IPS-18c (cell line): ENCODE measurements at regions not wholly inside any gene's neighbourhood (a gene's known extent, or its start where the extent isn't known, plus 50 kb on each side); places are given as distances from the start of the nearest gene placed in this dataset.
"Not testable (repeated sequence)": the region's sequence is repeated elsewhere in the genome, so short reads cannot be mapped to it uniquely, and the experiment has no call there.

Source experiments
- H3K4me3 ChIP-seq: 2 replicates; pipeline ENCODE4 v1.7.0; 2013; ENCODE audit warnings: low read depth, mild to moderate bottlenecking, low read length, moderate library complexity; ENCODE audit not compliant: insufficient read depth
- H3K9me3 ChIP-seq: one replicate; pipeline ENCODE4 v1.6.1; 2013; ENCODE audit warnings: mild to moderate bottlenecking, low read length, moderate library complexity; ENCODE audit not compliant: control insufficient read depth, insufficient read depth

DNA sequence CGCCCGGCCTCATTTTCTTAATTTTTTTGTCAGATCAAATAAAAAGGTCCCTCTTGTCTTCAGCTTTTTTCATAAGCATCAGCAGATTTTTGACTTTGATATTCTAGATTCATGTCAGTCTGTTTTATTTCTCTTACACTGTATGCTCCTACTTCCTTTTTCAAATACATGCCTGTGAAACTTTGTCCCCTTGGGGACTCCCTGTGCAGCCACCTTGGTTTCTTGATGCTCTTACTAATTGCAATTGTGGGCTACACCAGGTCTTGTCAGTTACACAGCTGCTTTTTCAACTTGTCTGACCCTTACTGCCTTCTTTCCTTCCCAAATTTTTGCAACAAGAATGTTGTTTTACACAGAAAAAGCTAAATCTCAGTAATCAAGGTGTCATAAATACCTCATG, 238.2 kb upstream of the KCNN2 start:
- H3K4me3 ChIP-seq: no peak overlapping the region

DNA sequence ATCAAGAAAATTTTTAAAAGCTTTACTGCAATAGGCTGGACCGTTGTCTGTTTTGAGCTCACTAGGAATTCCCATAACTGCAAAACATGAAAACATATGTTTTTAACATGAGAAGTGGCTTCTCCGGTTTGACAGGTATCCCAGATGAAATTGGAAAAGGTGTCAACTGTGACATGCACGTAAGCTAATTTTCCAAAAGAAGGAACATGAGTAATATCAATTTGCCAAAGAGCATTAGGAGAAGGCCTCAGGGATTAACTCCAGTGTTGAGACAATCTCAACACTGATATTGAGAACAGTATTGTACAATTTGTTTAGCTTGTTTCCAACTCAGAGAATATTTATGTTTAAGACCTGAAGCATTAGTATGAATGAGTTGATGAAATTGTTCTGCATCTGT, 215.5 kb upstream of the KCNN2 start:
- peaks cover 2% of the 10 kb centered on the region for H3K9me3 ChIP-seq
- no peak overlapping the region for H3K4me3 ChIP-seq

More for the DNA sequence above, 238.2 kb upstream of the KCNN2 start:
- no peaks in the 10 kb centered on the region for H3K9me3 ChIP-seq

DNA sequence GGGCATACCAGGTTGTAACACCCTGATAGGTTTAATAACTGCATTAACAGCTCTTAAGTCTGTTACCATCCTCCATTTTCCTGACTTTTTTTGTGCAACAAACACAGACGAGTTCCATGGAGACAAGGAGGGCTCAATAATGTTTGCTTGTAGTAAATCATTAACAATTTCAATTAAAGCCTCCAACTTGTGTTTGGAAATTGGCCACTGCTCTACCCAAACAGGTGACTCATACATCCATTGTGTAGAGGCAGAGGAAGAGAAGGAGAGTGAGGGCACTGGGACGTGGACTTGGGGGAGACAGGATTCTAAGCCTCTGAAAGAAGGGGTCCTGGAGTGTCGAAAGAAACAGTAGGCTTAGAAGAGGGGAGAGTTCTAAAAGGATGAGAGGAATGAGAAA, 213.6 kb upstream of the KCNN2 start:
- peaks cover 2% of the 10 kb centered on the region for H3K9me3 ChIP-seq
- no peak overlapping the region for H3K4me3 ChIP-seq

DNA sequence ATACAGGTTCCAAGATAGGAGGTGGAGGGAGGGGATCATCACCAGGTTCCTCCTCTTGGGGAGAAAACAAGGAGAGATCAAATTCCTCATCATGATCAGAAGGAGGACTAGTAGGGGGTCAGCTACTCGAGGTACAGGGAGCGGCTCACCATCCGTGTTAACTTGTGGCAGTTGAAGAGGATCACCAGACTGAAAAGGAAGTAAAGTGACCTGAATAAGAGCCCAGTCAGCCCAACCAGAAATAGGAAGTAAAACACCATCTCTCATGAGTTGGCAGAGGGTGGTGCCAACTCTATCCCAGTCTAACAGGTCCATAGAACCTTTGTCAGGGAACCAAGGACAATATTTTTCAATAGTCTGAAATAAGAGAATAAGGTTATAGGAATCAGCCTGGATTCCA, 213.1 kb upstream of the KCNN2 start:
- not testable (repeated sequence) for H3K9me3 ChIP-seq, H3K4me3 ChIP-seq

DNA sequence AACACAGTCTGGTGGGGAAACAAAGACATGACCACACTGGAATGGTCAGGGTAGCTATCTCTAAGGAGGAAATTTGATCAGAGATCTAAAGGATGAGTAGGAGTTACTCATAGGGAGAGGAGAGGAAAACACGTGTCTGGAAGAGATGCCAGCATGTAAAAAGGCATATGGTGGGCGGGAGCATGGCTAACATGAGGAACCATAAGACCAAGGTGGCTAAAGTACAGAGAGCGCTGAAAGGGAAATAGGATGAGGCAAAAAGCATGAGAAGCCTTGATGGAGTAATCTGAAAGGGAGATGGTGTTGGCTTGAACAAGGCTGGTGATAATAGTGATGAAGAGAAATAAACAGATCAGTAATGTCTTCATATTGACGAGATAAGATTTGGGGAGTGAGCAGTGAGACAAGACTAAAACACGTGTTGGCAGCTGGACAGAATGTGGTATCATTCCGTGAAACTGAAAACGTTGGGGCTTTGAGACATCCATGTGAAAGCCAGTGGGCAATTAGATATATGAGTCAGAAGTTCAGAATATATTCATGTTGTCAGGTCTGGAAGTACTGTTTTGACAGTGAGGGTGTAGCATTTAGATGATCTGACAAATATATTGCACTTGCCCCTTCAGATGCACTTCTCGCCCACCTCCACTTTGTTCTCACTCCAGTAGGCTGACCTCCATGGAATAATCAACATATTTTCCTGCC, 209.1 kb upstream of the KCNN2 start:
- no peak overlapping the region for H3K4me3 ChIP-seq
- peaks cover 4% of the 10 kb centered on the region for H3K9me3 ChIP-seq

DNA sequence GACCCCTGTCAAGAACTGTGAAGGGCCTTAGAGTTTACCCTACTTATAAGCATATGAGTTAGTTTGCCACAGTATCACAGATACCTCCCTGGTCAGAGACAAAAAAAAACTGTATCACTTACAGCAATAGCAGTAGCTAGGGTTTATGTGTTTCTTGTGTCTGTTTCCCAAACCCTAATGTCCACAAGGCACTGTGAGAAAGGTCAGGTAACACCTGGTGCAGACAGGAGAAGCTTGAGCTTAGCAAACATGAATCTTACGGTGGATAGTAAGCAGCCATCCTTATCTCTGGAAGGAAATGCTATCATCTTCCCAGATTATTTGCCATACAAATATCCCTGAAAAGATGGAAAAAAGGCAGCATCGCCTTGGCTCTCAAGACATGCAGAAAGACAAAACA, 208.5 kb upstream of the KCNN2 start:
- Histone ChIP-seq H3K9me3 (peaks cover 4% of the 10 kb centered on the region), H3K4me3 (no peak overlapping the region)

DNA sequence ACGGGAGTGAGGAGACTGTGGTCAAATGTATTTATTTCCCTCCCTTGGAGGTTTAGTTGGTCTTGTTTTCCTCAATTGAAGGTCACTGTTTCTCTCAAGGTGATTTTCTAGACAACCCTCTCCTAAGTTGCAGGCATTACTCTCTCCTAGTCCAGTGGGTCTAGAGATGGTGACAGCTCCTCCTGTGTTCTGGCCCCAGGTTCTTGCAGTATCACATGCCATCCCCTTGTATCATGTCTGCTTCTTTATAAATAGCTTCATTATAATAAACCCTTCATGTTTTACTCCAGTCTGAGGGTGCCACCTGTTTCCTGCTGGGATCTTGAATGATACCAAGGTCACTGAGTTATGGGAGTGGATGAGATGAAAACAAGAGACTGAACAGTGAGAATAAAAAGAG, 208.0 kb upstream of the KCNN2 start:
- Histone ChIP-seq H3K9me3 (peaks cover 4% of the 10 kb centered on the region), H3K4me3 (no peak overlapping the region)

DNA sequence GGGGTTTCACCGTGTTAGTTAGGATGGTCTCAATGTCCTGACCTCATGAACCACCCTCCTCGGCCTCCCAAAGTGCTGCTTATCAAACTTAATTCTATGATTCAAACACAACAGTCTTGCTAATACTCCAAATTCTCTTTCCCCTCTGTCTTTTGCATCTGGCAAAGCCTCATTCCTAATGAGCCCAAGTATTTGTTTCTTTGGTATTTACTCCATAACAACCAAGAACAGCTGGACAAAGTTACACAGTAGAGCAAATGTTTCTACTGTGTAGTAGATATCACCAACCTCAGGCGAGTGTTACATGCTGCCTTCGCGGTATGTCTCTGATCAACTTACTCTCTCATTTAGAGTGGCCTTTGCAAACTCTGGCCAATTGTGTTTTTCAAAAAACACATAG, 195.8 kb upstream of the KCNN2 start:
- Histone ChIP-seq H3K4me3 (no peak overlapping the region), H3K9me3 (peaks cover 6% of the 10 kb centered on the region)

DNA sequence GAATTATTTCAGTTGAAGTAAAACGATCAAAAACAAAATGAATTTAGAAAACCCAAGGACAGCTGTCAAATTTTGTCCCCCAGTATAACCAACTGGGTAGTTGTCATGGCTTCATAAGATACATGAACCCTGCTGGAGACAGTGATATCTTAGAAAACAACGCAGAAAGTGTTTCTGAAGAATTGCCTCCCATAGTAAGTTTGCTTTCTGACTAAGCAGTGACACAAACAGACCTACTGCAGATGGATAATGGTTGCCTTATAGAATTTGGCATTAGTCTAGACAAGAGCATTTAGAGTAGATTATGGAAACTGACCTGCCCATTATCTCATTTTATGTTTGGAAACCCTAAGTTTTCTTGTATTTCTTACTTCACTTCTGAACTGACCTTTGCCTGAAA, 187.7 kb upstream of the KCNN2 start:
- no peak overlapping the region for H3K4me3 ChIP-seq
- H3K9me3 ChIP-seq: no peaks in the 10 kb centered on the region

DNA sequence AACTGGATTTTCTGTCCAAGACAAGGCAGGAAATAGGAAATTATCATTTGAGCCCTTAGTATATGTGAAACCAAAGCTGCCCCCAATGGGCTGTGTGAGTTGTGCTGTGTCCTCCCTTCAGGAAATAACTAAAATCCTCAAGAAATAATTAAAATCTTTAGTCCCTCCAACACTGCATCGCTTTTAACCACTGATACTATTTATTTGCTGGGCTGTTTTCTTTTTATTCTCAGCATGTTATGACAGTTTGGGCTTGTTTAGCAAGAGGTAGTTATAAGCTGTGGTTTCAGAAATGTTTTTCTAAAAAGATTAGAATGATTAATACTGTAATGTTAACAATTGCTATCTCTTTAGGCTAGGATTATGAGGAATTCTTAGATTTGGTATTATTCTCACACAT, 187.0 kb upstream of the KCNN2 start:
- Histone ChIP-seq H3K9me3 (no peaks in the 10 kb centered on the region), H3K4me3 (no peak overlapping the region)

DNA sequence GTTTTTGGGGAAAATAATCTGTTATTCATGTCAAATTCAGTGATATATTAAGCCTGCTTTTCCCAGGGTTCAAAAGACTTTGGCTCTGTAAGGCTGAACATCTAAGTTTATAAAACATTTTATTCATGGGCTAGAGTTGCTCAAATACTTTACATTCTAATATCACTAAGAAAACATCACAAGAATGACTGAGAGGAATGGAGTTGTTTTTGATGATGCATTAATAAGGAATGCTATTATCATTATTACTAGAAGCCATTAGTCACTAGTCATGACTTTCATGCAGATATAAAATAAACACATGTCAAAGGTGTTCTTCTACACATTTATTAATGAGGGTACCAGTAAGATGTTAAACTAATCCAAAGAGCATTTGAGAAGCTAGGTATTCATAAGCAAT, 185.5 kb upstream of the KCNN2 start:
- Histone ChIP-seq H3K9me3 (no peaks in the 10 kb centered on the region), H3K4me3 (no peak overlapping the region)

DNA sequence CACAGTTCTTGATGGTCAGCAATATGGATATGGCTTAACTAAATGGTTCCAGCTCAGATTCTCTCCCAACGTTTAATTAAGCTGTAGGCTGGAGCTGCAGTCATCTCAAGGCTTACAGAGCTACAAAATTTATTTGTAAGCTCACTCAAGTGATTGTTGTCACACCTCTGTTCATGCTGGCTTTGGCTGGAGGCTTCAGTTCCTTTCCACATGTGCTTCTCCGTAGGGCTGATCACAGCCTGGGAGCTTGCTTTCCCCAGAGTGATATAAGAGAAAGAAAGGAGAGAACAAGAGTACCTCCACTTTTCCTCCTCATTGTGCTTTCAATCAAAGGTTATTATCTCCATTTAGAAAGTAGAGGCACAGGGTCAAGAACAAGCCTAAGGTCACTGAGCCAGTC, 182.7 kb upstream of the KCNN2 start:
- Histone ChIP-seq H3K4me3 (no peak overlapping the region), H3K9me3 (no peaks in the 10 kb centered on the region)

DNA sequence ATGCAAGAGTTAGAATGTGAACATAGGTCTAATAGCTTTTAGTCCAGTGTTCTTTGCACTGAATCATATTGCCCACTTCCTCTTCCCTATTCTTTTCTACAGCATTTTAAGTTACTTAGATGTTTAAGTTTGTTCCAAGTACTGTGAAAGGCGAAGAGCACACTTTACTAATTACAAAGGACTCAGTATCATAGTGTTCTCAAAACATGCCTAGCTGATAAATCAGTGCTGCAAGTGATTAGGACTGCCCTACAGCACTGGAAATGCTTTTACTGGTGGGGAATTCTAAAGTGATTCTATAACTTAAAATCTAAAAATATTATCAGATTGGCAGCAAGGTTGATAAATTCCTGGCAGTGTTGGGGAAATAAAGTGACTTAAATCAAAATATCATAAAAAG, 177.9 kb upstream of the KCNN2 start:
- no peak overlapping the region for H3K4me3 ChIP-seq

DNA sequence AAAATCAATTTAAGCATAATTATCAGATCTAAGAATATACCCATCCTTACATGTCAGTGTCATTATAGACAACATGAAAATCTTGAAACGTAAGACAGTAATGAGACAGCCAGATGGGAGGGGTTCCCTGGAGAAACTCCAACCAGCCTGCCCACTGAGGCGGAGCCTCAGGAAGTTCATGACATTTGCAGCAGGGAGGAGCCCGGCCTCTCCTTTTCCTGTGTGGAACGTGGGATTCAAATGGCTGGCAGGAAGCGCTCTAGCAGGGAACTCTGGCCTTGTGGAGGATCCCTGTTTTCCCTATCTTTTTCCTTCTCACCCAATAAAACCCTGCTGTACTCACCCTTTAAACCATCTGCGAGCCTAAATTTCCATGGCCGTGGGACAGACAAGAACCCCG, 176.6 kb upstream of the KCNN2 start:
- H3K9me3 ChIP-seq: no peaks in the 10 kb centered on the region
- no peak overlapping the region for H3K4me3 ChIP-seq

More for the DNA sequence above, 177.9 kb upstream of the KCNN2 start:
- H3K9me3 ChIP-seq: no peaks in the 10 kb centered on the region

DNA sequence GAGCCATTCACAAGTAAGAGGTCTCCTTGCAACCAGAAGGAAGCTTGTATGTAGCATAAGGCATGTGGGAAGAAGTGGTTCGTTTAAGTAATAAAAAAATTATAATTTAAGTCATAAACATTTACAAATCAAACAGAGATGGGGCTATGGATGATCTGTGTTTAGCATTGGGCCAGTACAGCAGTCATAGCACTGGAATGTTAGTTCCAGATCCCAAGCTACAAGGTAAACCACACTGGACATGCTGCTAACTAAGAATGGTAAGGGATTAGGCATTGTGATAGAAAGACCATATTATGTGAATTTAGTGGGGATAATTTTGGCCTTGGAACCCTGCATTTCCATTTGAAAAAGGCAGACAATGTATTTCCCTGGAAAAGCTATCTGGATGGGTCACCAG, 170.4 kb upstream of the KCNN2 start:
- H3K9me3 ChIP-seq: no peaks in the 10 kb centered on the region

DNA sequence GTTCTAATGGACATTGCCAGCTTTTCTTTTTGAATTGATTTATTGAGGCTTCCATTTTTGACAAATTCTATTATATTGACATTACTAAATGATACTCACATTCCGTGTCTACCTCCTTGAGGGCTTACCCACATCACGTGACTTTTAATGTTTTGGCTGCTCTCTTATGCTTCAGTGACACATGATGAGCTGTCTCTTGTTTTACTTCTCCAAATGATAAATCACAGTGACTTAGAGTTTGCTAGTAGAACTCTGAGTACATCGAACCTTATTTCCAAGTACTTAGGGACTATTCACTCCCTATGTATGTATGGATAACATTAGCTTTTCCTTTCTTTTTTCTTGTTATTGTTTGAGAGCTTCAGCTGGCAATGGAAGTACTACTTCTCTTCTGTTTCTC, 169.8 kb upstream of the KCNN2 start:
- no peaks in the 10 kb centered on the region for H3K9me3 ChIP-seq
- H3K4me3 ChIP-seq: no peak overlapping the region

More for the DNA sequence above, 170.4 kb upstream of the KCNN2 start:
- no peak overlapping the region for H3K4me3 ChIP-seq

DNA sequence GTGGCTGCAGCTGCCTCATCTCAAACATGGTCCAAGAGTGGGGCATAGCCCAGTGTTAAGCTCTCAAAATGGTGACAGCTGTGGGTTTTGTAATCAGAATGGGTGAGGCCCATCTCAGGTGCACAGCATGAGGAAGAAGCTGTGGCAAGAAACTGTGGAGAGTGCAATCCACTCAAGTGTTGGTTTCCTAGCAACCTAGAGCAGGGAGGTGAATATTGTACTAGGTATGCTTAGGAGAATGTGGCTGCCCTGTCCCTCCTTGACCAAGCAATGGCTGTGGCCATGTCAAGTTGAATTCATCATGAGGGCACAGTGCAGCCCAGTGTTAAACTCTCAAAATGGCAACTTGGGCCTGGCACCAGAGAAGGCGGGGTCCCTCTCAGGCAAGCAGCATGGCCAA, 160.5 kb upstream of the KCNN2 start:
- H3K9me3 ChIP-seq: no peaks in the 10 kb centered on the region
- no peak overlapping the region for H3K4me3 ChIP-seq

DNA sequence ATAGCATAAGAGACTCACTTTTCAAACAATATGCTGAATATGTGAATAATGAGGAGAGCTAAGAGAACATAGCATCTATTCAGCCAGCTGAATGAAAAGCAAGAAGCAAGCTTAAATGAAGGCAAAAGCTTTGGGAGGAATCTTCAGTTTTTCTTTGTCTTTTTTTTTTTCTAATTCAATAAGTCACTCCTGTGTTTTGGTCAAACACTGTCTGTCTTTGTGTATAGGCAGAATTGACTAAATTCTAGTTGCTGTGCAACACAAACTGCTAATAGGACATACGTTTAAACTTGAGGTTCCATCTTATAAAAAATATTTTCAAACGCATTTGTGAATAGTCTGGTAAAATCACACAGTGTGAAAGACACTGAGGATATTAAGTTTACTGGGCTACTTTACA, 156.9 kb upstream of the KCNN2 start:
- Histone ChIP-seq H3K9me3 (no peaks in the 10 kb centered on the region), H3K4me3 (no peak overlapping the region)

DNA sequence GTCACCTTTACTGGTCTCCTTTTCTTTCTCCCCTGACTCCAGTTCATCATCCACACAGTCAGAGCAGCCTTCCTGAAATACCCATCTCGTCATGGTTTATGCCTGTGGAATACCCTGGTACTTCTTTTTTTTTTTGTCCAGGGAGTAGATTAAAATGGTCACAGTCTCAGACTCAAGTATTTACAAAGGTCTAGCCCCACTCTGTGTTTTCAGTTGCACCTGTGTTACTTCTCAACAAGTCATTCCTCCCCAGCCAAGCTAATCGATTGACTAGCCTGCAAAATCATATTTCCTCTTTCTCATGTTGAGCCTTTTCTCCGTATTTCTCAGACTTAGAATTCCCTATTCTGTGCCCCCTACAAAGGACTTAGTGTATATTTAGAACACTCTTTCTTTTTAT, 155.2 kb upstream of the KCNN2 start:
- H3K4me3 ChIP-seq: no peak overlapping the region
- H3K9me3 ChIP-seq: no peaks in the 10 kb centered on the region
